Neural progenitor cell (in vitro differentiated cells): ENCODE measurements at regions not wholly inside any gene's neighbourhood (a gene's known extent, or its start where the extent isn't known, plus 50 kb on each side); places are given as distances from the start of the nearest gene placed in this dataset.
A peak's percentile ranks its signal among the peaks of the same experiment; 100 is the strongest.

Experiments used
- DNase-seq: peaks from one replicate; pipeline ENCODE4 v3.0.0-alpha.2; 2016; ENCODE audit warnings: low spot score
- H2AFZ ChIP-seq: fragments of 200-600 bp; sonication (generic); replicated peaks from 2 replicates; pipeline ENCODE4 v1.6.1; 2016; ENCODE audit warnings: antibody characterized with exemption
- H3F3A ChIP-seq: fragments of 200-600 bp; sonication (generic); 2 replicates; pipeline ENCODE4 v1.6.1; 2016; ENCODE audit warnings: antibody characterized with exemption, low read depth
- H3K27ac ChIP-seq: fragments of 200-600 bp; sonication (generic); 2 replicates; pipeline ENCODE4 v1.5.1; 2016; ENCODE audit warnings: mild to moderate bottlenecking
- H3K27me3 ChIP-seq: fragments of 200-600 bp; sonication (generic); 2 replicates; pipeline ENCODE4 v1.6.1; 2016; ENCODE audit warnings: mild to moderate bottlenecking, moderate library complexity
- H3K36me3 ChIP-seq: fragments of 200-600 bp; sonication (generic); 2 replicates; pipeline ENCODE4 v1.5.1; 2016
- H3K4me1 ChIP-seq: fragments of 200-600 bp; sonication (generic); 2 replicates; pipeline ENCODE4 v1.6.1; 2016; ENCODE audit warnings: mixed run types
- H3K4me2 ChIP-seq: fragments of 200-600 bp; sonication (generic); 2 replicates; pipeline ENCODE4 v1.6.1; 2016
- H3K4me3 ChIP-seq: fragments of 200-600 bp; sonication (generic); 2 replicates; pipeline ENCODE4 v1.5.1; 2016
- H3K79me2 ChIP-seq: fragments of 200-600 bp; sonication (generic); 2 replicates; pipeline ENCODE4 v1.6.1; 2016; ENCODE audit warnings: low read depth
- H3K9ac ChIP-seq: fragments of 200-600 bp; sonication (generic); 2 replicates; pipeline ENCODE4 v1.6.1; 2016
- H3K9me3 ChIP-seq: fragments of 200-600 bp; sonication (generic); 2 replicates; pipeline ENCODE4 v1.5.1; 2016; ENCODE audit warnings: low read depth
- H4K20me1 ChIP-seq: fragments of 200-600 bp; sonication (generic); 2 replicates; pipeline ENCODE4 v1.6.1; 2016; ENCODE audit warnings: low read depth
- H3K27ac Mint-ChIP-seq: 3 replicates; pipeline ENCODE4 v1.8.0; 2021; ENCODE audit warnings: mixed read lengths
- H3K27me3 Mint-ChIP-seq: 2 replicates; pipeline ENCODE4 v1.8.0; 2022; ENCODE audit warnings: low read depth, mild to moderate bottlenecking, inconsistent platforms, moderate library complexity, mixed read lengths; ENCODE audit not compliant: insufficient read depth
- H3K36me3 Mint-ChIP-seq: 3 replicates; pipeline ENCODE4 v1.8.0; 2021; ENCODE audit warnings: mixed read lengths
- H3K4me1 Mint-ChIP-seq: 3 replicates; pipeline ENCODE4 v1.8.0; 2021; ENCODE audit warnings: mixed read lengths
- H3K4me3 Mint-ChIP-seq: 3 replicates; pipeline ENCODE4 v1.8.0; 2021; ENCODE audit warnings: mild to moderate bottlenecking, moderate library complexity, mixed read lengths
- H3K9me3 Mint-ChIP-seq: 3 replicates; pipeline ENCODE4 v1.8.0; 2020; ENCODE audit warnings: mixed read lengths
- CTCF ChIP-seq: fragments of 200-600 bp; sonication (generic); IDR thresholded peaks from 2 replicates; pipeline ENCODE4 v1.5.1; 2017; ENCODE audit warnings: antibody characterized with exemption, mild to moderate bottlenecking
- EZH2 ChIP-seq: fragments of 200-600 bp; sonication (generic); IDR thresholded peaks from 2 replicates; pipeline ENCODE4 v1.6.1; 2017; ENCODE audit warnings: antibody characterized with exemption, mild to moderate bottlenecking, moderate library complexity
- EZH2phosphoT487 ChIP-seq: fragments of 200-600 bp; sonication (generic); IDR thresholded peaks from 2 replicates; pipeline ENCODE4 v1.6.1; 2017; ENCODE audit warnings: antibody characterized with exemption

GRCh38 chr2:39949131-39949530, 170.1 kb upstream of the THUMPD2 start:
- no peak overlapping the region for H2AFZ ChIP-seq
- Mint-ChIP-seq H3K27ac (no peak overlapping the region), H3K36me3 (no peaks in the 10 kb centered on the region), H3K4me1 (no peaks in the 10 kb centered on the region), H3K27me3 (no peaks in the 10 kb centered on the region), H3K4me3 (no peak overlapping the region), H3K9me3 (no peaks in the 10 kb centered on the region)
- no peaks in the 10 kb centered on the region for H3F3A ChIP-seq
- no peak overlapping the region for H3K4me3 ChIP-seq
- no peaks in the 10 kb centered on the region for H3K9me3 ChIP-seq
- H4K20me1 ChIP-seq, result no peaks in the 10 kb centered on the region
- H3K27ac ChIP-seq, result no peak overlapping the region
- no peaks in the 10 kb centered on the region for H3K4me1 ChIP-seq
- TF ChIP-seq CTCF (no peak), EZH2 (no peak), EZH2phosphoT487 (no peak)
- H3K9ac ChIP-seq, result no peak overlapping the region
- DNase-seq, result no peak
- no peaks in the 10 kb centered on the region for H3K36me3 ChIP-seq
- H3K79me2 ChIP-seq, result no peaks in the 10 kb centered on the region
- no peaks in the 10 kb centered on the region for H3K27me3 ChIP-seq
- H3K4me2 ChIP-seq, result no peak overlapping the region

- Histone ChIP-seq H3K79me2 (no peaks in the 10 kb centered on the region), H3K27me3 (no peaks in the 10 kb centered on the region), H3K27ac (no peak overlapping the region), H2AFZ (peak overlapping the region; percentile 12), H3K4me1 (no peaks in the 10 kb centered on the region), H3K36me3 (no peaks in the 10 kb centered on the region), H4K20me1 (no peaks in the 10 kb centered on the region), H3K9me3 (no peaks in the 10 kb centered on the region), H3K4me2 (no peak overlapping the region), H3K9ac (no peak overlapping the region), H3K4me3 (no peak overlapping the region), H3F3A (no peaks in the 10 kb centered on the region)
- no peaks in the 10 kb centered on the region for H3K9me3 Mint-ChIP-seq
- TF ChIP-seq EZH2 (no peak), CTCF (no peak), EZH2phosphoT487 (no peak)
- no peaks in the 10 kb centered on the region for H3K36me3 Mint-ChIP-seq
- no peak for DNase-seq
- H3K4me1 Mint-ChIP-seq, result no peaks in the 10 kb centered on the region
- no peak overlapping the region for H3K4me3 Mint-ChIP-seq
- H3K27me3 Mint-ChIP-seq, result no peaks in the 10 kb centered on the region
- no peak overlapping the region for H3K27ac Mint-ChIP-seq
Observed at GRCh38 chr2:39948016-39948719, 169.1 kb upstream of the THUMPD2 start.

- Histone ChIP-seq H3F3A (no peaks in the 10 kb centered on the region), H3K4me1 (no peaks in the 10 kb centered on the region), H3K9ac (no peak overlapping the region), H3K4me3 (no peak overlapping the region), H4K20me1 (no peaks in the 10 kb centered on the region), H3K79me2 (no peaks in the 10 kb centered on the region), H3K4me2 (no peak overlapping the region), H2AFZ (no peak overlapping the region), H3K27ac (no peak overlapping the region), H3K36me3 (no peaks in the 10 kb centered on the region), H3K27me3 (no peaks in the 10 kb centered on the region), H3K9me3 (no peaks in the 10 kb centered on the region)
- H3K36me3 Mint-ChIP-seq, result no peaks in the 10 kb centered on the region
- TF ChIP-seq CTCF (no peak), EZH2phosphoT487 (no peak), EZH2 (no peak)
- H3K4me3 Mint-ChIP-seq, result no peak overlapping the region
- H3K27ac Mint-ChIP-seq, result no peak overlapping the region
- no peaks in the 10 kb centered on the region for H3K9me3 Mint-ChIP-seq
- H3K27me3 Mint-ChIP-seq, result no peaks in the 10 kb centered on the region
- no peaks in the 10 kb centered on the region for H3K4me1 Mint-ChIP-seq
- no peak for DNase-seq
Observed at GRCh38 chr2:39947294-39948015, 168.4 kb upstream of the THUMPD2 start.
